HEK293 (cell line): ENCODE measurements at regions not wholly inside any gene's neighbourhood (a gene's known extent, or its start where the extent isn't known, plus 50 kb on each side); places are given as distances from the start of the nearest gene placed in this dataset.

Experiments used
- BCL11B ChIP-seq: fragments of 450-650 bp; formaldehyde crosslinking; IDR thresholded peaks from 2 replicates; pipeline ENCODE4 v1.5.1; 2016; ENCODE audit warnings: low read depth, missing biosample characterization, missing genetic modification characterization
- MZF1 ChIP-seq: fragments of 450-650 bp; formaldehyde crosslinking; IDR thresholded peaks from 2 replicates; pipeline ENCODE4 v1.5.1; 2017; ENCODE audit warnings: missing biosample characterization, missing genetic modification characterization, borderline replicate concordance
- OVOL3 ChIP-seq: fragments of 450-650 bp; formaldehyde crosslinking; IDR thresholded peaks from 2 replicates; pipeline ENCODE4 v1.5.1; 2016; ENCODE audit warnings: missing biosample characterization, missing genetic modification characterization
- REPIN1 ChIP-seq: fragments of 450-650 bp; formaldehyde crosslinking; IDR thresholded peaks from 2 replicates; pipeline ENCODE4 v1.5.1; 2017; ENCODE audit warnings: missing biosample characterization, missing genetic modification characterization, low read depth
- REST ChIP-seq: fragments of 450-650 bp; formaldehyde crosslinking; IDR thresholded peaks from 2 replicates; pipeline ENCODE4 v1.5.1; 2016; ENCODE audit warnings: missing biosample characterization, missing genetic modification characterization
- SALL2 ChIP-seq: fragments of 450-650 bp; formaldehyde crosslinking; IDR thresholded peaks from 2 replicates; pipeline ENCODE4 v1.5.0; 2017; ENCODE audit warnings: missing biosample characterization, mild to moderate bottlenecking, missing genetic modification characterization, borderline replicate concordance
- SP2 ChIP-seq: fragments of 450-650 bp; formaldehyde crosslinking; IDR thresholded peaks from 2 replicates; pipeline ENCODE4 v1.5.1; 2016; ENCODE audit warnings: missing biosample characterization, missing genetic modification characterization
- ZBTB11 ChIP-seq: fragments of 450-650 bp; formaldehyde crosslinking; conservative IDR thresholded peaks from 2 replicates; pipeline ENCODE4 v1.5.1; 2016; ENCODE audit warnings: low read depth, missing biosample characterization, missing genetic modification characterization
- ZNF148 ChIP-seq: fragments of 450-650 bp; formaldehyde crosslinking; IDR thresholded peaks from 2 replicates; pipeline ENCODE4 v1.5.0; 2017; ENCODE audit warnings: missing biosample characterization, missing genetic modification characterization, borderline replicate concordance
- ZNF292 ChIP-seq: fragments of 450-650 bp; formaldehyde crosslinking; IDR thresholded peaks from 2 replicates; pipeline ENCODE4 v1.5.1; 2016; ENCODE audit warnings: low read depth, missing biosample characterization, missing genetic modification characterization, borderline replicate concordance
- ZNF37A ChIP-seq: fragments of 450-650 bp; IDR thresholded peaks from 2 replicates; pipeline ENCODE4 v1.5.1; 2018; ENCODE audit warnings: missing biosample characterization, missing genetic modification characterization
- ZNF433 ChIP-seq: fragments of 450-650 bp; formaldehyde crosslinking; IDR thresholded peaks from 2 replicates; pipeline ENCODE4 v1.5.1; 2016; ENCODE audit warnings: missing biosample characterization, missing genetic modification characterization, low read depth
- TF ChIP-seq, protein P1 (sequence below): fragments of 450-650 bp; formaldehyde crosslinking; IDR thresholded peaks from 2 replicates; pipeline ENCODE4 v1.5.1; 2016; ENCODE audit warnings: missing biosample characterization, missing genetic modification characterization
- TF ChIP-seq, protein P2 (sequence below): sonication (generic); formaldehyde crosslinking; IDR thresholded peaks from 2 replicates; pipeline ENCODE4 v1.8.1; 2022; ENCODE audit warnings: mild to moderate bottlenecking, moderate library complexity, missing genetic modification reagents

- TF ChIP-seq MZF1 = no peak
- no peak for TF ChIP-seq ZNF292 (tag by site-specific recombination)
- TF ChIP-seq, protein P1, sequence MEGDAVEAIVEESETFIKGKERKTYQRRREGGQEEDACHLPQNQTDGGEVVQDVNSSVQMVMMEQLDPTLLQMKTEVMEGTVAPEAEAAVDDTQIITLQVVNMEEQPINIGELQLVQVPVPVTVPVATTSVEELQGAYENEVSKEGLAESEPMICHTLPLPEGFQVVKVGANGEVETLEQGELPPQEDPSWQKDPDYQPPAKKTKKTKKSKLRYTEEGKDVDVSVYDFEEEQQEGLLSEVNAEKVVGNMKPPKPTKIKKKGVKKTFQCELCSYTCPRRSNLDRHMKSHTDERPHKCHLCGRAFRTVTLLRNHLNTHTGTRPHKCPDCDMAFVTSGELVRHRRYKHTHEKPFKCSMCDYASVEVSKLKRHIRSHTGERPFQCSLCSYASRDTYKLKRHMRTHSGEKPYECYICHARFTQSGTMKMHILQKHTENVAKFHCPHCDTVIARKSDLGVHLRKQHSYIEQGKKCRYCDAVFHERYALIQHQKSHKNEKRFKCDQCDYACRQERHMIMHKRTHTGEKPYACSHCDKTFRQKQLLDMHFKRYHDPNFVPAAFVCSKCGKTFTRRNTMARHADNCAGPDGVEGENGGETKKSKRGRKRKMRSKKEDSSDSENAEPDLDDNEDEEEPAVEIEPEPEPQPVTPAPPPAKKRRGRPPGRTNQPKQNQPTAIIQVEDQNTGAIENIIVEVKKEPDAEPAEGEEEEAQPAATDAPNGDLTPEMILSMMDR (tag by site-specific recombination) = no peak
- TF ChIP-seq REST = no peak
- no peak for TF ChIP-seq ZNF37A (tag by site-specific recombination)
- TF ChIP-seq ZNF433 (tag by site-specific recombination) = no peak
- TF ChIP-seq REPIN1 (tag by site-specific recombination) = no peak
- no peak for TF ChIP-seq SALL2 (tag by site-specific recombination)
- TF ChIP-seq SP2 (tag by site-specific recombination) = no peak
- TF ChIP-seq, protein P2, sequence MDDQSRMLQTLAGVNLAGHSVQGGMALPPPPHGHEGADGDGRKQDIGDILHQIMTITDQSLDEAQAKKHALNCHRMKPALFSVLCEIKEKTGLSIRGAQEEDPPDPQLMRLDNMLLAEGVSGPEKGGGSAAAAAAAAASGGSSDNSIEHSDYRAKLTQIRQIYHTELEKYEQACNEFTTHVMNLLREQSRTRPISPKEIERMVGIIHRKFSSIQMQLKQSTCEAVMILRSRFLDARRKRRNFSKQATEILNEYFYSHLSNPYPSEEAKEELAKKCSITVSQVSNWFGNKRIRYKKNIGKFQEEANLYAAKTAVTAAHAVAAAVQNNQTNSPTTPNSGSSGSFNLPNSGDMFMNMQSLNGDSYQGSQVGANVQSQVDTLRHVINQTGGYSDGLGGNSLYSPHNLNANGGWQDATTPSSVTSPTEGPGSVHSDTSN = no peak
- no peak for TF ChIP-seq ZBTB11 (tag by site-specific recombination)
- no peak for TF ChIP-seq ZNF148
- no peak for TF ChIP-seq BCL11B (tag by site-specific recombination)
- no peak for TF ChIP-seq OVOL3 (tag by site-specific recombination)
Observed at GRCh38 chr6:25006565-25007001, 70.8 kb upstream of the RIPOR2 start.
